Hippocampal formation (tissue), 2 donors: ENCODE measurements at regions not wholly inside any gene's neighbourhood (a gene's known extent, or its start where the extent isn't known, plus 50 kb on each side); places are given as distances from the start of the nearest gene placed in this dataset.
A peak's percentile ranks its signal among the peaks of the same experiment; 100 is the strongest.
"Not testable (repeated sequence)": the region's sequence is repeated elsewhere in the genome, so short reads cannot be mapped to it uniquely, and the experiment has no call there.

Experiments used
- DNase-seq, 2 donors: peaks; one replicate each; lab custom pipeline; 2025; lab: John Stamatoyannopoulos, UW

GRCh38 chr16:58821886-58822285 lies 87.8 kb upstream of the GOT2 start:
- DNase-seq, result no peak

- no peak for DNase-seq
Observed at GRCh38 chr16:58820411-58820810, 86.3 kb upstream of the GOT2 start.

- no peak for DNase-seq
Observed at GRCh38 chr16:58815181-58815888, 81.2 kb upstream of the GOT2 start.

- DNase-seq, result peak; percentile 23 to 27
Observed at GRCh38 chr16:58814348-58814801, 80.3 kb upstream of the GOT2 start.

- DNase-seq, result no peak
Observed at GRCh38 chr16:58809213-58809612, 75.1 kb upstream of the GOT2 start.

GRCh38 chr16:58807276-58807675 lies 73.2 kb upstream of the GOT2 start:
- DNase-seq, result no peak

- DNase-seq, result no peak
Observed at GRCh38 chr16:58801838-58802237, 67.7 kb upstream of the GOT2 start.

GRCh38 chr16:58797137-58797801 lies 63.2 kb upstream of the GOT2 start:
- DNase-seq, result no peak

GRCh38 chr16:58793366-58793765 lies 59.2 kb upstream of the GOT2 start:
- no peak for DNase-seq

GRCh38 chr16:58792188-58792587 lies 58.1 kb upstream of the GOT2 start:
- DNase-seq, result no peak

GRCh38 chr16:58790816-58791557 lies 56.9 kb upstream of the GOT2 start:
- not testable (repeated sequence) for DNase-seq

- no peak for DNase-seq
Observed at GRCh38 chr16:58789351-58789750, 55.2 kb upstream of the GOT2 start.
